ENCODE measurements at regions not wholly inside any gene's neighbourhood (a gene's known extent, or its start where the extent isn't known, plus 50 kb on each side); places are given as distances from the start of the nearest gene placed in this dataset.

DNA sequence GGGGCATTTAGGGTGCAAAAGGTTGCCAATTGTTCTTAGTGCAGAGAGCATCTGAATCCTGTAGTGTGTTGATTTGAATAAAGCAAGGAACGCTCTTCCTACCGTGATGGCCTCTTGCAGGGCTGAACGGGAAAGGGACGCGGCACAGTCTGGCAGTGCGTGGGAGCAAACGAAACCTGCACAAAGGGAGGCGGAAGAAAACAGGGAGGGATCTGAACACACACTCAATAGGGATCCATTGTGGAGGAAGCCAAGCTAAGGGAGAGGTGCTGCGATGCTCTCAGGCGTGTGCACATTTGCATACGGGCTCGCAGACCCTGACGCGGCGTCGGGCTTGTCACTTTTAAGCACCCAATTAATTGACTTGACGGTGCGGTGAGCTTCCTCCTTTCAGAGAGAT is 414.0 kb upstream of the IRX1 start:
- no peaks in the 10 kb centered on the region for H3K9me3 Mint-ChIP-seq
- DNase-seq (ENCODE audit: low spot score) = no peak
- intact Hi-C loops (cut with micrococcal nuclease) = no loop called here
- H3K36me3 Mint-ChIP-seq (ENCODE audit: low read depth) = no peaks in the 10 kb centered on the region
- no peak overlapping the region for H3K27ac Mint-ChIP-seq
- H3K4me3 Mint-ChIP-seq (ENCODE audit: low read depth) = no peak overlapping the region
- no peaks in the 10 kb centered on the region for H3K27me3 Mint-ChIP-seq (ENCODE audit: low read depth)
- no peaks in the 10 kb centered on the region for H3K4me1 Mint-ChIP-seq (ENCODE audit: low read depth)

DNA sequence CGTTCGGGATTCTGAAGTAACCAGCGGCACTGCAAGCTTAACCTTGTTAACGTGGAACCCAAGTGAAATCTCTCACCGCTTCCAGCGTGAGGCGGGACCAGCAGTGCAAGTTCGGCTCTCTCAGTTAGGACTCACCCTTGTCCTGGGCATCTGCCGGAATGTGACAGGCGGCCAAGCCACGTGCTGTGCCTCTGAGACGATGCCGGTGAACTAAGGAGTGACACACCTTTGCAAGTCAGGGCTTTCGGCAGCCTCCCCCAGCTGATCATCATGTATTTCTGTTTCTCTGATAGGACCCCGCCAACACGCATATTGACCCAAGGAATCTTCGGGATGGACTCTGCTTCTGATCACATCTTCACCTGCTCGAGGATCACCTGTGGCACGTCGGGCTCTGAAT is 415.0 kb upstream of the IRX1 start:
- no peaks in the 10 kb centered on the region for H3K36me3 Mint-ChIP-seq (ENCODE audit: low read depth)
- no peak overlapping the region for H3K27ac Mint-ChIP-seq
- no peaks in the 10 kb centered on the region for H3K9me3 Mint-ChIP-seq
- no peaks in the 10 kb centered on the region for H3K4me1 Mint-ChIP-seq (ENCODE audit: low read depth)
- intact Hi-C loops (cut with micrococcal nuclease) = no loop called here
- DNase-seq (ENCODE audit: low spot score) = no peak
- no peaks in the 10 kb centered on the region for H3K27me3 Mint-ChIP-seq (ENCODE audit: low read depth)
- no peak overlapping the region for H3K4me3 Mint-ChIP-seq (ENCODE audit: low read depth)

DNA sequence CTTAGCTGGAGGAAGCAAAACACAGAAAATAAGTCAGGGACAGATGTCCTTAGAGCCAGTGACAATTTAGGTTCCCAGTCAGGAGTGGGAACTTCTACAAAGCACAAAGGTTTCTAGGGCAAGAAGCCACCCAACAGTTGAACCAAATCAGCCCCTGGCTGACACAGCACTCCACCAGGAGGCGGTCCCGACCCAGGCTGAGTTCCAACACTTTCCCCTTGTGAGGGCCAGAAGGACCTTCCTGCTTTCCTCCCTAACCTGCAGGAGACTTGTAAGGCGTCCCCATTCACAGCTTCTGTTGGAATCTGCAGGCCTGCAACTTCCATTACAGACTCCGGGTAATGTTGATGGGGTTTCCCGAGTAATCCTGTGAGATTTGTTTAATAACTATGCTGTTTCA is 416.4 kb upstream of the IRX1 start:
- no peak for DNase-seq (ENCODE audit: low spot score)
- Mint-ChIP-seq H3K4me1 (ENCODE audit: low read depth) (no peaks in the 10 kb centered on the region), H3K4me3 (ENCODE audit: low read depth) (no peak overlapping the region)

DNA sequence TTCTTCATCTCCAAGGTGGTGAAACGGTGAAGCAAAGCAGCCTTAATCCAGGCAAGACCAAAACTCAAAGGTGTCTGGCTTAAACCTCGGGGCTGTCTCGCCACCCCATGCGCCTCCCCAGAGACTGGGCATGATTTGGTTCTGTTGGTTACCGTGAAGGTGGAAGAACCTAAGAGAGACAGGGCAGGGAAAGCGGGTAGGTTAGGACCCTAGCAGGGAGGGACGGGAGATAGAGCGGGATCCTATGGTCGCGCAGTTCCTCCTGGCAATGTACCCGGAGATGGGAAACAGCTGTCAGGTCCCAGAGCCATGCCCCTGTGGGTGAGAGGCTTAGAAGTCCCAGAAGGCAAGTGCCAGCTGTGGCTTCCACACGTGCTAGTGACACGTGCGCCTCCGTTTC is 418.3 kb upstream of the IRX1 start:
- intact Hi-C loops (cut with micrococcal nuclease) = no loop called here
- H3K4me3 Mint-ChIP-seq (ENCODE audit: low read depth) = no peak overlapping the region
- no peak for DNase-seq (ENCODE audit: low spot score)

More for the DNA sequence above, 416.4 kb upstream of the IRX1 start:
- no peaks in the 10 kb centered on the region for H3K9me3 Mint-ChIP-seq
- intact Hi-C loops (cut with micrococcal nuclease) = no loop called here
- H3K27ac Mint-ChIP-seq = no peak overlapping the region
- no peaks in the 10 kb centered on the region for H3K36me3 Mint-ChIP-seq (ENCODE audit: low read depth)
- H3K27me3 Mint-ChIP-seq (ENCODE audit: low read depth) = no peaks in the 10 kb centered on the region

DNA sequence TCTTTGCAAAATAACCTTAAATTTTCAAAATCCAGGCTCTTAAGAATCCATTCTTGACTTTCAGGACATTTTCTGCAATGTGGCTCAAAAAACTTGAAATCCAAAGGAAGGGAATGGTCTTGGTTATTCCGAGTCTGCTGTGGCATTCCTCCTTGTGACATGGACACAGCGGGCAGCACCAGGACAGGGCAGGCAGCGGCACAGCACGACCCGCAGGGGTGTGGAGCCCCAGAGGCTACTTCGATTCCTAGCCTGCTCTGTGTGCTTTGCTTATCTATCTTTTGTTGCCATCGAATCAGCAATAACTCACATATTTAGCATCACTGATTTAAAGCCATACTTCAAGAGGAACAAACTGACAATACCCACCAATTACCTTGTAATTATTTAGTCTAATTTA is 420.2 kb upstream of the IRX1 start:
- Mint-ChIP-seq H3K27ac (no peak overlapping the region), H3K9me3 (peaks cover 3% of the 10 kb centered on the region), H3K36me3 (ENCODE audit: low read depth) (no peaks in the 10 kb centered on the region), H3K4me1 (ENCODE audit: low read depth) (no peaks in the 10 kb centered on the region), H3K27me3 (ENCODE audit: low read depth) (no peaks in the 10 kb centered on the region), H3K4me3 (ENCODE audit: low read depth) (no peak overlapping the region)
- intact Hi-C loops (cut with micrococcal nuclease) = no loop called here
- DNase-seq (ENCODE audit: low spot score) = no peak

More for the DNA sequence above, 418.3 kb upstream of the IRX1 start:
- H3K36me3 Mint-ChIP-seq (ENCODE audit: low read depth) = no peaks in the 10 kb centered on the region
- no peak overlapping the region for H3K27ac Mint-ChIP-seq
- H3K9me3 Mint-ChIP-seq = no peaks in the 10 kb centered on the region
- no peaks in the 10 kb centered on the region for H3K27me3 Mint-ChIP-seq (ENCODE audit: low read depth)
- no peaks in the 10 kb centered on the region for H3K4me1 Mint-ChIP-seq (ENCODE audit: low read depth)

DNA sequence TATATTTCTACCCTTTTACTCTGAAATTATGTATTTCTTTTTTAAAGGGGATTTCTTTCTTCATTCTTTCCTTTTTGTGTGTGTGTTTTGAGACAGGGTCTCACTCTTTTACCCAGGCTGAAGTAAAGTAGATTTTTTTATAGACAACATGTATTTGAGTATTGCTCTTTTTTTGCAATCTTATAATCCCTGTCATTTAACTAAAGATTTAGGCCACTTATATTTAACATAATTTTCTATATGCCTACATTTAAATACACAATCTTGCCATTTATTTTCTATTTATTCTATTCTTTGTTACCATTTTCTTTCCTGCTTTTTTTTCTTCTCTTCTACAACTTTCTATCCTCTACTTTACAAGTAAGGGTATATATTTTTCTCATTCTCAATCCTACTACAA is 416.0 kb upstream of the IRX2 start:
- Mint-ChIP-seq H3K27ac (no peak overlapping the region), H3K4me1 (ENCODE audit: low read depth) (no peaks in the 10 kb centered on the region), H3K27me3 (ENCODE audit: low read depth) (no peaks in the 10 kb centered on the region), H3K4me3 (ENCODE audit: low read depth) (no peak overlapping the region), H3K9me3 (peaks cover 36% of the 10 kb centered on the region), H3K36me3 (ENCODE audit: low read depth) (no peaks in the 10 kb centered on the region)
- DNase-seq (ENCODE audit: low spot score) = no peak
- intact Hi-C loops (cut with micrococcal nuclease) = no loop called here

DNA sequence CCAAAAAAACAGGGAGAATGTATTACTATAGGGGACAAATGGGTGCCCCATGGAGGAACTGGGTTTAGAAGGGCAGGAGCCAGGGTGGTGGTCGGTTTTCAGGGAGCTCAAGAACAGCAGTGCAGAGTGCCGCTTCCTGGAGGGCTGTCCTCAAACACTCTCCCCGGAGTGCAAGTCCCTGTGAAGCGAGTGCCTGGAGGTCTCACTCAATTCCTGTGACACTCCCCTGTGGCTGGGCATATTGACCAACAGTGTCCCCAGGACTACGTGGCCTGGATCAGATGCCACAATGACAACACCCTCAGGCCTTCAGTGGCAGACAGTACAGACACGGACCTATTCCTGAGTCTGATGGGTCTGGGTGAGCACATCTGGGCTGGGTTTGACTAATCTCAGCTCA is 412.1 kb upstream of the IRX2 start:
- no peak for DNase-seq (ENCODE audit: low spot score)
- intact Hi-C loops (cut with micrococcal nuclease) = no loop called here
- H3K36me3 Mint-ChIP-seq (ENCODE audit: low read depth) = no peaks in the 10 kb centered on the region
- peaks cover 40% of the 10 kb centered on the region for H3K9me3 Mint-ChIP-seq
- H3K27ac Mint-ChIP-seq = no peak overlapping the region
- no peak overlapping the region for H3K4me3 Mint-ChIP-seq (ENCODE audit: low read depth)
- no peaks in the 10 kb centered on the region for H3K4me1 Mint-ChIP-seq (ENCODE audit: low read depth)
- no peaks in the 10 kb centered on the region for H3K27me3 Mint-ChIP-seq (ENCODE audit: low read depth)

DNA sequence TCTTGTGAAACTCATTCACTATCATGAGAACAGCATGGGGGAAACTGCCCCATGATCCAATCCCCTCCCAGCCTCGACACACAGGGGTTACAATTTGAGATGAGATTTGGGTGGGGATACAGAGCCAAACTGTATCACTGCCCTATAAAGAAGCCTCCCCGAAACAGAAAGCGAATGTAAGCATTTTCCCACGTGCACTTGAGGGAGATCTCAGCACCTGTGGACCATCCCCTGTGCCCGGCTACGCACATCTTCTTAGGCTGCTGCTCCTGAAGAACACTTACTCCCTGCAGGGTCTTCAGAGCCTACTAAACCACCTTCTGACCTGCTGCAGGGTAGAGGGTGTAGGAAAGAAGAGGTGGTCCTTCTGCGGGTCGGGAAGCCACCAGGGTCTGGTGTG is 410.2 kb upstream of the IRX2 start:
- Mint-ChIP-seq H3K27ac (no peak overlapping the region), H3K36me3 (ENCODE audit: low read depth) (no peaks in the 10 kb centered on the region), H3K27me3 (ENCODE audit: low read depth) (no peaks in the 10 kb centered on the region), H3K4me3 (ENCODE audit: low read depth) (no peak overlapping the region), H3K9me3 (peaks cover 27% of the 10 kb centered on the region), H3K4me1 (ENCODE audit: low read depth) (no peaks in the 10 kb centered on the region)
- no peak for DNase-seq (ENCODE audit: low spot score)
- intact Hi-C loops (cut with micrococcal nuclease) = no loop called here

DNA sequence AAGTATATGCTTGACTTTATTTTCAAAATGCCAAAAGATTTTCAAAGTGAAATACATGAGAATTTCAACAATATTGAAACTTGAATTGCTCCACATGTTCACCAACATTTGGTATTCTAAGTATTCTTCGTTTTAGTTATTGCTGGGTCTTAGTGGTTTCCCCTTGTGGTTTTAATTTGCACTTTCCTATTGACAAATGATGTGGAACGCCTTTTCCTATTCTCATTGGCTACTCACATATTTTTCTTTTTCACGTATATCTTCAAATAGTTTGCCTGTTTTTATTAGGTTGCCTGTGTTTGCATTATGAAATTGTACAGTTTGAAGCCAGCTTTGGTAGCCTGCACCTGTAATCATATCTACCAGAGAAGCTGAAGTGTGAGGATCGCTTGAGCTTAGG is 405.7 kb upstream of the IRX2 start:
- Mint-ChIP-seq H3K9me3 (peaks cover 7% of the 10 kb centered on the region), H3K36me3 (ENCODE audit: low read depth) (no peaks in the 10 kb centered on the region), H3K27ac (no peak overlapping the region), H3K4me1 (ENCODE audit: low read depth) (no peaks in the 10 kb centered on the region), H3K27me3 (ENCODE audit: low read depth) (no peaks in the 10 kb centered on the region), H3K4me3 (ENCODE audit: low read depth) (no peak overlapping the region)
- intact Hi-C loops (cut with micrococcal nuclease) = no loop called here
- DNase-seq (ENCODE audit: low spot score) = no peak

DNA sequence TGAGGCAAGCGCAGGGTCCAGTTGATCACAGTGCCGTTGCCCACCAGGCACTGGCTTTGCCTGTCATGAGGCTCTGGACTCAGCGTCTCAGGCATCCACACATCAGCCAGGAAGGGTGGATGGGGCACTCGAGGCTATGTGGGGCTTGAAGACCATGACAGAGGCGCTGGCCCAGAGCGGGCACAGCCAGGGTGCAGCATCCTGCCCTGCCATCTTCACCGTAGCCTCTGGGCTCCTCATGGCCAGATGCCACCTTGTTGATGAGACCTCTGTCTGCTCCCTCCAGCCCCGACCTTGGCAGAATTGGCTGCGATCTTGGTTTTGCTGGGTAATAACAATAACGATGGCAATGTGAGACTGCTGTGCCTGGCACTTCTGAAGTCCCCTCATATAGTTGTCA is 404.2 kb upstream of the IRX2 start:
- Mint-ChIP-seq H3K36me3 (ENCODE audit: low read depth) (no peaks in the 10 kb centered on the region), H3K9me3 (peaks cover 11% of the 10 kb centered on the region), H3K4me1 (ENCODE audit: low read depth) (no peaks in the 10 kb centered on the region), H3K27ac (no peak overlapping the region), H3K4me3 (ENCODE audit: low read depth) (no peak overlapping the region), H3K27me3 (ENCODE audit: low read depth) (no peaks in the 10 kb centered on the region)
- DNase-seq (ENCODE audit: low spot score) = no peak
- intact Hi-C loops (cut with micrococcal nuclease) = no loop called here

DNA sequence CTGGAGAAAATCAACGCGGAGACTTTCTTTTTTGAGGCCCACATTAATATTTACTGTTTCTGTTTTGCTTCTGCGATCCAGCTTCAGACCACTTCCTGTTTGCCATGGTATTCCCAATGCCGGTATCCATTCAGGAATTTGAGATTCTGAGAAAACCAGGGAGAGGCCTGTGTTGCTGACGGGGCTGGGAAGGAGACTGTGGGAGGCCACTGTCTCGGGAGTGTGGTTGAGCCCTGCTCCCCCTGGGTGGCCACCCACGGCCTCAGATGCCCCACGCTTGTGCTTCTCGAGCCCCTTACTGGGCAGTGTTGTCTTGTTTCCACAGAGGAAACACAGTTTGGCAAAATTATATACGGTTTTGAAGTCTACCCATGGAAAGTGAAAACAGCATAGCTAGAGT is 403.6 kb upstream of the IRX2 start:
- DNase-seq (ENCODE audit: low spot score) = no peak
- intact Hi-C loops (cut with micrococcal nuclease) = no loop called here
- H3K4me1 Mint-ChIP-seq (ENCODE audit: low read depth) = no peaks in the 10 kb centered on the region
- H3K27ac Mint-ChIP-seq = no peak overlapping the region
- no peak overlapping the region for H3K4me3 Mint-ChIP-seq (ENCODE audit: low read depth)
- H3K36me3 Mint-ChIP-seq (ENCODE audit: low read depth) = no peaks in the 10 kb centered on the region
- peaks cover 12% of the 10 kb centered on the region for H3K9me3 Mint-ChIP-seq
- H3K27me3 Mint-ChIP-seq (ENCODE audit: low read depth) = no peaks in the 10 kb centered on the region

DNA sequence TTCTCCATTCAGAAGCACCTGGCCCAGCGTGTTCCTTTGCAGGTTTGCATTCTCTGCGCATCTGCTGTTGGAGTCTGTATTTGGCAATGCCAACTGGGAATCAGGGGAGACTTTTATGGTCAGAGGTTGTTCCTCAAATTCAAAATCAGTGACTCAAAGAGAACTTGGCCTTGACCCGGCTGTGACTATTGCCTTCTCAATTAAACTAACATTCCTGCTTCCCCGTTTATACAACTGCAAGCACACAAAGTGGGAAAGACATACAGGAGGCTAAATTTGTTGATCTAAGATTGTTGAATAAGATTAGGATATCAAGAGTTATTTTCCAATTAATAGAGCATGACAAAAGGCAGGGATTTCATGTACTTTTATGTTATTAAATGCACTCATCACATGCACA is 402.4 kb upstream of the IRX2 start:
- intact Hi-C loops (cut with micrococcal nuclease) = no loop called here
- H3K9me3 Mint-ChIP-seq = peaks cover 19% of the 10 kb centered on the region
- H3K4me3 Mint-ChIP-seq (ENCODE audit: low read depth) = no peak overlapping the region
- H3K27ac Mint-ChIP-seq = no peak overlapping the region
- no peak for DNase-seq (ENCODE audit: low spot score)
- no peaks in the 10 kb centered on the region for H3K27me3 Mint-ChIP-seq (ENCODE audit: low read depth)
- H3K4me1 Mint-ChIP-seq (ENCODE audit: low read depth) = no peaks in the 10 kb centered on the region
- no peaks in the 10 kb centered on the region for H3K36me3 Mint-ChIP-seq (ENCODE audit: low read depth)

DNA sequence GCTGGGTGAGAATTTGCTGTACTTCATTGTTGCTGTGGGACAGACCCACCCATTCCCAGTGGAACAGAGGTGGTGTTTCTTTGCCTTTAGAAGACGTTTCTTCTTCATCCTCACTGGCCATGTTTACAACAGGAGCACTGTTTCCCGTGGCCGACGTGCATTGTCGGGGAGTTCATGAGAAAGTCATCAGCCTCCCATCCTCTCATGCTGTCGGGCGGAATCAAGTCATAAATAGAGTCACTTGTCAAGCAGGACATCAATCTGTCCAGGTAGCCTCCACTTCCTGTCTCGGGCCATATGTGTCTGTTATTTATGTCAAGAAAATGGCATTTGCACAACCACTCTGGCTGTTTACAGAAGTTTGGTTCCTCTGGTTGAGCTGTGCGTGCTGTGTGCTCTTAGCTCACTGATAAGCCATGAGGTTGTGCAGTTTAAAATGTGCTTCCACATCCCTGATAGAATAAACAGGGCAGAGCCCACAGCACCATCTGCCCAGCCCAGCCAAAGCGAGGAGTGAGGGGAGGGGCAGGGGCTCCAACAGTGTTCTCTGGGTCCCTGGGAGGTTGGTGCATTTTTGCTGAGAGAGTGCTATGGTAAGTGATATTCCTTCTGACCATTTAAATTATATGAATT is 401.9 kb upstream of the IRX2 start:
- no peaks in the 10 kb centered on the region for H3K27me3 Mint-ChIP-seq (ENCODE audit: low read depth)
- DNase-seq (ENCODE audit: low spot score) = no peak
- intact Hi-C loops (cut with micrococcal nuclease) = no loop called here

DNA sequence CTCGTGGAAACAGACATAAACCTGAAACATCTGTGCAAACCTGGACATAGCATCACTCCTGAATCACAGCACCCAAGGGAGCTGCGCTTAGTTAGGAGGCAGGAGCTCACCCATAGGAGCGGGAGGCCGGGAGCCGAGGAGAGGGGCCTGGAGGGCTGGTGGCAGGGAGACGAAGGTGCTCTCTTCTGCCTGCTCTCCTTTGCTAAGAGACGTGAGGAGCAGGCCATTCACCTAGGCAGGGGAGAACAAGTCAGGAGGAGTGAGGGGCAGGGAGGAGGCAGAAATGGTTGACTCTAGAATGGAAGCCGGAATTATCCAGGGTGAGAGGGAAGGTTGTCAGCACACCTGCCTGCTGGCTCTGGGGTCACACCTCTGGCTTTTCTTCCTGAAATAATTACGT is 398.4 kb upstream of the IRX2 start:
- peaks cover 27% of the 10 kb centered on the region for H3K9me3 Mint-ChIP-seq
- H3K4me3 Mint-ChIP-seq (ENCODE audit: low read depth) = no peak overlapping the region
- H3K36me3 Mint-ChIP-seq (ENCODE audit: low read depth) = no peaks in the 10 kb centered on the region
- H3K4me1 Mint-ChIP-seq (ENCODE audit: low read depth) = no peaks in the 10 kb centered on the region
- no peak for DNase-seq (ENCODE audit: low spot score)
- H3K27me3 Mint-ChIP-seq (ENCODE audit: low read depth) = no peaks in the 10 kb centered on the region
- intact Hi-C loops (cut with micrococcal nuclease) = no loop called here
- no peak overlapping the region for H3K27ac Mint-ChIP-seq

More for the DNA sequence above, 401.9 kb upstream of the IRX2 start:
- Mint-ChIP-seq H3K4me3 (ENCODE audit: low read depth) (no peak overlapping the region), H3K4me1 (ENCODE audit: low read depth) (no peaks in the 10 kb centered on the region), H3K36me3 (ENCODE audit: low read depth) (no peaks in the 10 kb centered on the region), H3K27ac (no peak overlapping the region), H3K9me3 (peaks cover 21% of the 10 kb centered on the region)
